CD4-positive, alpha-beta T cell treated with Interleukin-4 for 1 hour (primary cell): ENCODE measurements at regions not wholly inside any gene's neighbourhood (a gene's known extent, or its start where the extent isn't known, plus 50 kb on each side); places are given as distances from the start of the nearest gene placed in this dataset.

Experiments used
- DNase-seq, 2 donors: peaks; one replicate each; pipeline ENCODE4 v3.0.0-alpha.2; 2020 to 2022

GRCh38 chr20:3307725-3308124, 68.7 kb upstream of the SLC4A11 start:
- DNase-seq: no peak

- no peak for DNase-seq
These were observed 68.1 kb upstream of the SLC4A11 start for GRCh38 chr20:3307078-3307477.

- DNase-seq: no peak
These were observed 67.1 kb upstream of the SLC4A11 start for GRCh38 chr20:3306068-3306467.

- DNase-seq: no peak
These were observed 65.5 kb upstream of the SLC4A11 start for GRCh38 chr20:3304456-3304855.

- DNase-seq: no peak
These were observed 58.0 kb upstream of the SLC4A11 start for GRCh38 chr20:3297079-3297378.

- no peak for DNase-seq
These were observed 57.5 kb upstream of the SLC4A11 start for GRCh38 chr20:3296261-3297078.
